DMS153 treated with DMSO at 0.1 percent for 48 hours (cell line): ENCODE measurements at regions not wholly inside any gene's neighbourhood (a gene's known extent, or its start where the extent isn't known, plus 50 kb on each side); places are given as distances from the start of the nearest gene placed in this dataset.
"Not testable (repeated sequence)": the region's sequence is repeated elsewhere in the genome, so short reads cannot be mapped to it uniquely, and the experiment has no call there.

Experiments
- DNase-seq: peaks from one replicate; lab custom pipeline; 2025; ENCODE audit not compliant: unreplicated experiment; lab: John Stamatoyannopoulos, UW

DNA sequence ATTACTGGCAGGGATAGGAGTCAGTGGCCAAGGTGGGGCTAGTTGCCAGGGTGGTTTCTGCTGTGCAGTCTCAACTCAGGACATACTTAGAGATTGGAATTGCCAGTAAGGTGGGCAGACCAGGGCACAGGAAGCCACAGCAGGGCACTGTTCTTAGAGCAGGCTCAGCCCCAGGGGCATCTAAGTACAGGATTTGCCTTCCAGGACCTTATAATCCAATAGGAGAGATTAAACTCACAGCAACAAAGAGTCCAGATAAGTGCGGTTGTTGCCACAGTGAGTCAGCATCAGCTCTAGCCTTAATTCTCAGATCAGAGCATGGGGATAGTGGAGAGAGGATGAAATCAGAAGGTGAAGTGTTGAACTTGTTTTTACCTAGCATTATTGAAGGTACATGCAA, 265.8 kb upstream of the TRPC7 start:
- no peak for DNase-seq

GRCh38 chr5:136629125-136629792, 263.9 kb upstream of the TRPC7 start:
- no peak for DNase-seq

DNA sequence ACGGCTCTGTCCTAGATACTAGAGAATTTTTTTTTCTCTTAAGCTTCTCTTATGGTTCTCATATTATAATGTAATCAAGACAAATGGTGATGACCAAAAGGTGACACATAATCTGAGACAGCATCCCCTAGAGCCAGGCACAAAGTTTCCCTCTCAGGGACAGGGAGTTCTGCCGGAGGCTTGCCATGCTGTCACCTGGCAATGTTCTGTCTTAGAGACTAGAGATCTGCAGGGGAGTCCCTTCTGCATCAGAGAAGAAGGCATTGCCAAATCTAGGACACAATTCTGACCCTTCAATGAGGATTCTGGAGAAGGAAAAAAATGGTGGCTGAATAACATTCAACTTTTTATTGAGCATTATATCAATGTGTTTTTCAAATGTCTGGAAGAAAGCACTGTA, 261.2 kb upstream of the TRPC7 start:
- no peak for DNase-seq

GRCh38 chr5:136622747-136623146, 257.4 kb upstream of the TRPC7 start:
- peak; percentile 2 for DNase-seq

DNA sequence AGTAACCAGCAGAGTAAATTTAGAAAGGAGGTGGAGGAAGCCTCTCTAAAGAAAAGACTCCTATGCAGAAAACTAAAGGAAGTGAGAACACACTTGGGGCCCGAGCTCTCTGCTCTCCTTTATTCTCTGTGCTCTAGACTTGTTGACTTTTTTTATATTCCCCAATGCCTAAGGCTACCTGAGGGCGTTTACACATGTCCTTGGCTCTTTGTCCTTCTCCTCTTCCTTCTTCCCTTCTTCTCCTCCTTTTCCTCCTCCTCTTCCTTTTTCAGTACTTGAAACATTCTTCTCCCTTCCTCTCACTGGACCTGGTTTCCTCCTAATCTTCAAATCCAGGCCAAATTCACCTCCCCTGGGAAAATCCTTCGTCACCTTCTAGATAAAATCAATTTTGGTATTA, 256.4 kb upstream of the TRPC7 start:
- no peak for DNase-seq

DNA sequence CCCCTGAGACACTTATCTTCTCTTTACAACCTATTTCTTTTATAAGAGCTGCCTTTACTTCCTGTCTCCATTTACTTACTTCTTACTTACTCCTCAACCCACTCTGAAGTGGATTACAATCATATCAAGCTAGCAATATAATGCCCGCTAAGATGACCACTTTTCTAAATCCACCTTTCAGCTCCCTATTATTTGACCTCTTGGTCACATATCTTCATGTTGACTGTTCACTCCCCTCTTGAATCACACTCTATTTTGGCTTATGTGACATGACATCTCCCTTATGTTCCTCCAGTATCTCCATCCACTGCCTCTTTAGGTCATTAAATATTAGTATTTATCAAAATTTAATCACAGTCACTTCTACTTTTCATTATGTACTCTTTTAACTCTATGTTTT, 255.3 kb upstream of the TRPC7 start:
- no peak for DNase-seq

- no peak for DNase-seq
Measured at GRCh38 chr5:136620016-136620419, 254.7 kb upstream of the TRPC7 start.

DNA sequence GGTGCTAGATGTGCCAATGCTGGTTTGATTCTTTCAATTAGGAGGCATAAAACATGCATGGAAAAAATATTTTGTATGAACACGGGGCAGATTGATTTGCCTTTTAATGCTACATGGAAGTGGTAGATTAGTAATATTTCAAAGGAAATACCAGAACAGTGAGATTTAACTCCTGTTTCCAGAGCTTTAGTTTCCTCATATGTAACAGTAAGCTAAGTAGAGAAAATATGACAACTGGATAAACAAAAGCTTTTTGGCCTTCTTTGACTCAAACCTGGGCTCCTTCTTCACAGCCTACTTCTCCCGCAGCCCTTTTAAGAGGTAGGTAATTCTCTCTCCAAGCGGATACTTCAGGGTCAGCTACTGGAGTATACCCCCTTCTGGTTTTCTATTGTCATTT, 254.2 kb upstream of the TRPC7 start:
- no peak for DNase-seq

GRCh38 chr5:136615251-136616119, 250.1 kb upstream of the TRPC7 start:
- no peak for DNase-seq

DNA sequence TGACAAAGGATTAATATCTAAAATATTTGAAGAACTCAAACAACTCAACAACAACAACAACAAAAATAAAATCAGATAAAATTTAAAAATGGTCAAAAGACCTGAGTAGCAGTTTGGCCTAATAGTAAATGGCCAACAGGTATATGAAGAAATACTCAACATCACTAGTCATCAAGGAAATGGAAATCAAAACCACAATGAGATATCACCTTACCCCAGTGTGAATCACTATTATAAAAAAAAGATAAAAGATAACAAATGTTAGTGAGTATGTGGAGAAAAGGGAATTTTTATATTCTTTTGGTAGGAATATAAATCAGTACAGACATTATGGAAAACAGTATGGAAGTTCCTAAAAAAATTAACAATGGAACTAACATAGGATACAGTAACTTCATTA, 247.9 kb upstream of the TRPC7 start:
- DNase-seq: no peak

DNA sequence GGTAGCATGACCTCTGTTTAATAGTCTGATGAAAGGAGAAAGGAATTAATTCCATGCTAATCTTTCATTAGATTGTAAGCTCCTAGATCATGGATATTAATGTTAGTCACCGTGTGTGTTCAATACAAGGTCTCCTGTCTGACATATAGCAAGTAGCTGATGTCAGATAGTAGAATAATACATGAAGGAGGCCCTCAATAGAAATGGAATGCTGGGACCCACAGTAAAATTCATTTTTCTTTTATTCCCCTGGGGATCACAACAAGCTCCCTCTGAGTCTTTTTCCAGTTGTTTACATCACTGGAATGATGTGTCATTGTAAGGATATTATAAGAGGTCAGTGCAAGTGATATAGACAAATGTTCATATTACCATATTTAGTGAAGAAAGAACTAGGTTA, 240.3 kb upstream of the TRPC7 start:
- no peak for DNase-seq

GRCh38 chr5:136600306-136600705, 235.0 kb upstream of the TRPC7 start:
- no peak for DNase-seq

- DNase-seq: no peak
Measured at GRCh38 chr5:136598802-136599404, 233.6 kb upstream of the TRPC7 start.

DNA sequence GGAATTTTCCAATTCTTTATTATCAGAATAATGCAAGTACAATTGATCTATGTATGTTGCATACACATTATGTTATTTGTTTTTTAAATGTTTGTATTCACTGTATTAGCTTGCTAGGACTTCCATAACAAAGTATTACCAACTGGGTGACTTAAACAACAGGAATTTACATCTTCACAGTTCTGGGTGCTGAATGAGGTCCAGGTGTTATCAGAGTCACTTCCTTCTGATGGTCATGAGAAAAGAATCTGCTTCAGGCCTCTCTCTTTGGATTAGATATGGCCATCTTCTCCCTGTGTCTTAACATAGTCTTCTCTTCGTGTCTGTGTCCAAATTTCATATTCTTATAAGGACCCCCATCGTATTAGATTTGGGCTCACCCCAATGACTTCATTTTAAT, 229.1 kb upstream of the TRPC7 start:
- DNase-seq: no peak

- DNase-seq: no peak
Measured at GRCh38 chr5:136590581-136590980, 225.2 kb upstream of the TRPC7 start.

- DNase-seq: no peak
Measured at GRCh38 chr5:136586196-136586595, 220.9 kb upstream of the TRPC7 start.

GRCh38 chr5:136584474-136584873, 219.1 kb upstream of the TRPC7 start:
- DNase-seq: peak; percentile 5

DNA sequence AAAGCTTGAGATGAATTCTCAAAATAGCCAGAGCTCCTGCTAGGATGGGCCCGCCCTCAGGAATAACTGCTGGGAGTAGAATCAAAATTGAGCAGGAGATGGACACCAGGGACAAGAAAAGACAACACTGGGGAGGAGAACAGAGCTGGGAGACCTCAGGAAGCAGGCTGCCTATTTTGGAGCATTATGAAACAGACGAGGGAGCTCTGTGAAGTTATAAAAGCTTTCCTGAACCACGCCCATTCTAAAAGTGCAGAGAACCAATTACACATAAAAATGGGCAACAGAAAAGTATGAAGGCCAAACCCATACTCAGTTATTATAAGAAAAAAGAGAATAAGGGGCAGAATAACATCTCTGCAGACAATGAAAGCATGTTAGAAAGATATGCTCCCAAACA, 213.9 kb upstream of the TRPC7 start:
- no peak for DNase-seq

- not testable (repeated sequence) for DNase-seq
Measured at GRCh38 chr5:136569875-136570274, 204.5 kb upstream of the TRPC7 start.

GRCh38 chr5:136565457-136565856, 200.1 kb upstream of the TRPC7 start:
- DNase-seq: not testable (repeated sequence)

DNA sequence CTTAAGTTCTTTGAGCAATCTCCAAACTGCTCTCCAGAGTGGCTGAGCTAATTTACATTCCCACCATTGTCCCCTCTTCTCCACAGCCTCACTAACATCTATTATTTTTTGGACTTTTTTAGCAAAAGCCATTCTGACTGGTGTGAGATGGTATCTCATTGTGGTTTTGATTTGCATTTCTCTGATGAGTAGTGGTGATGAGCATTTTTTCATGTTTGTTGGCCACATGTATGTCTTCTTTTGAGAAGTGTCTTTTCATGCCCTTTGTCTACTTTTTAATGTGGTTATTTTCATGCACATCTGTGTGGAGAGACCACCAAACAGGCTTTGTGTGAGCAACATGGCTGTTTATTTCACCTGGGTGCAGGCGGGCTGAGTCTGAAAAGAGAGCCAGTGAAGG, 199.7 kb upstream of the TRPC7 start:
- DNase-seq: not testable (repeated sequence)

DNA sequence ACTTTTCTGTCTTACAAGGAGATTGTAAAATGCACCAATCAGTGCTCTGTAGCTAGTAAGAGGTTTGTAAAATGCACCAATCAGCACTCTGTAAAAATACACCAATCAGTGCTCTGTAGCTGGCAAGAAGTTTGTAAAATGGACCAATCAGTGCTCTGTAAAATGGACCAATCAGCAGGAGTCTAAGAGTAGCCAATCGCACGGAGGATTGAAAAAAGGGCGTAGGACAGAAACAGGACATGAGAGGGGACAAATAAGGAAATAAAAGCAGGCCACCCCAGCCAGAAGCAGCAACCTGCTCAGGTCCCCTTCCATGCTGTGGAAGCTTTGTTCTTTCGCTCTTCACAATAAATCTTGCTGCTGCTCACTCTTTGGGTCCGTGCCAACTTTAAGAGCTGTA, 199.1 kb upstream of the TRPC7 start:
- not testable (repeated sequence) for DNase-seq
